ENCODE measurements at regions not wholly inside any gene's neighbourhood (a gene's known extent, or its start where the extent isn't known, plus 50 kb on each side); places are given as distances from the start of the nearest gene placed in this dataset.

DNA sequence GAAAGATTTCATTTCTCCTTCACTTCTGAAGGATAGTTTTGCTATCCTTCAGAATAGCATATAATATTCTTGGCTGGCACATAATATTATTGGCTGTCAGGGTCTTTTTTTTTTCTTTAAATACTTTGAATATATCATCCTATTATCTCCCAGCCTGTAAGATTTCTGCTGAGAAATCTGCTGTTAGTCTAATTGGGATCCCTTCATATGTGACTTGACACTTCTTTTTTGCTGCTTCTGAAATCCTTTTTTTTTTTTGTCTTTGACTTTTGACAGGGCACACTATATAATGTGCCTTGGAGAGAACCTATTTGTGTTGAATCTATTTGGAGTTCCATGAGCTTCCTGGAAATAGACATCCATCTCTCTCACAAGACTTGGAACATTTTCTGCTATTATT lies 136.9 kb upstream of the UBL3 start:
- TF ChIP-seq, protein P1, sequence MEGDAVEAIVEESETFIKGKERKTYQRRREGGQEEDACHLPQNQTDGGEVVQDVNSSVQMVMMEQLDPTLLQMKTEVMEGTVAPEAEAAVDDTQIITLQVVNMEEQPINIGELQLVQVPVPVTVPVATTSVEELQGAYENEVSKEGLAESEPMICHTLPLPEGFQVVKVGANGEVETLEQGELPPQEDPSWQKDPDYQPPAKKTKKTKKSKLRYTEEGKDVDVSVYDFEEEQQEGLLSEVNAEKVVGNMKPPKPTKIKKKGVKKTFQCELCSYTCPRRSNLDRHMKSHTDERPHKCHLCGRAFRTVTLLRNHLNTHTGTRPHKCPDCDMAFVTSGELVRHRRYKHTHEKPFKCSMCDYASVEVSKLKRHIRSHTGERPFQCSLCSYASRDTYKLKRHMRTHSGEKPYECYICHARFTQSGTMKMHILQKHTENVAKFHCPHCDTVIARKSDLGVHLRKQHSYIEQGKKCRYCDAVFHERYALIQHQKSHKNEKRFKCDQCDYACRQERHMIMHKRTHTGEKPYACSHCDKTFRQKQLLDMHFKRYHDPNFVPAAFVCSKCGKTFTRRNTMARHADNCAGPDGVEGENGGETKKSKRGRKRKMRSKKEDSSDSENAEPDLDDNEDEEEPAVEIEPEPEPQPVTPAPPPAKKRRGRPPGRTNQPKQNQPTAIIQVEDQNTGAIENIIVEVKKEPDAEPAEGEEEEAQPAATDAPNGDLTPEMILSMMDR (IDR thresholded peaks at IDR 0.05): no peak
- TF ChIP-seq EP300 (IDR thresholded peaks at IDR 0.05; ENCODE audit: low read depth): no peak
- TF ChIP-seq POLR2AphosphoS5 (IDR thresholded peaks at IDR 0.05): no peak

Measured in transverse colon (tissue), 4 donors.